Skeletal muscle tissue (tissue), 3 donors: ENCODE measurements at regions not wholly inside any gene's neighbourhood (a gene's known extent, or its start where the extent isn't known, plus 50 kb on each side); places are given as distances from the start of the nearest gene placed in this dataset.

Source experiments
- H3K27ac ChIP-seq: one replicate; pipeline ENCODE4 v1.7.0; 2013; ENCODE audit warnings: mild to moderate bottlenecking, low read depth, low read length, inconsistent platforms
- H3K27me3 ChIP-seq, 3 donors: one replicate each; pipeline ENCODE4 v1.7.0; 2013; ENCODE audit warnings: low read length in 3 of 3; ENCODE audit not compliant: control insufficient read depth in 3 of 3, insufficient read depth in 3 of 3
- H3K36me3 ChIP-seq, 3 donors: one replicate each; pipeline ENCODE4 v1.7.0; 2013; ENCODE audit warnings: low read length in 3 of 3; ENCODE audit not compliant: control insufficient read depth in 3 of 3, insufficient read depth in 3 of 3
- H3K4me1 ChIP-seq, 3 donors: one replicate each; pipeline ENCODE4 v1.7.0; 2013; ENCODE audit warnings: low read length in 3 of 3, mild to moderate bottlenecking in 3 of 3; ENCODE audit not compliant: control insufficient read depth in 3 of 3, insufficient read depth in 3 of 3
- H3K4me3 ChIP-seq, 3 donors: one replicate each; pipeline ENCODE4 v1.7.0; 2013; ENCODE audit warnings: low read length in 3 of 3
- H3K9ac ChIP-seq, 3 donors: one replicate each; pipeline ENCODE4 v1.7.0; 2013; ENCODE audit warnings: low read length in 3 of 3, mild to moderate bottlenecking in 3 of 3, moderate library complexity in 2 of 3, low read depth in 1 of 3
- H3K9me3 ChIP-seq, 3 donors: one replicate each; pipeline ENCODE4 v1.7.0; 2013; ENCODE audit warnings: low read length in 3 of 3; ENCODE audit not compliant: control insufficient read depth in 3 of 3
- donor health status: Osteomylitis.

- Histone ChIP-seq H3K9ac (no peak overlapping the region), H3K27me3 (no peaks in the 10 kb centered on the region), H3K4me3 (no peak overlapping the region), H3K27ac (no peak overlapping the region), H3K9me3 (no peaks in the 10 kb centered on the region), H3K36me3 (no peaks in the 10 kb centered on the region), H3K4me1 (no peaks in the 10 kb centered on the region)
Observed at GRCh38 chr4:188811121-188811520, 671.9 kb downstream of the TRIML1 start.

GRCh38 chr4:188812644-188813043 lies 673.4 kb downstream of the TRIML1 start:
- no peaks in the 10 kb centered on the region for H3K36me3 ChIP-seq
- H3K27me3 ChIP-seq, result no peaks in the 10 kb centered on the region
- no peak overlapping the region for H3K9ac ChIP-seq
- no peaks in the 10 kb centered on the region for H3K4me1 ChIP-seq
- H3K4me3 ChIP-seq, result no peak overlapping the region
- no peak overlapping the region for H3K27ac ChIP-seq
- H3K9me3 ChIP-seq, result no peaks in the 10 kb centered on the region

GRCh38 chr4:188818300-188818699 lies 679.1 kb downstream of the TRIML1 start:
- no peak overlapping the region for H3K4me3 ChIP-seq
- H3K9me3 ChIP-seq, result no peaks in the 10 kb centered on the region
- no peaks in the 10 kb centered on the region for H3K4me1 ChIP-seq
- no peaks in the 10 kb centered on the region for H3K27me3 ChIP-seq
- no peaks in the 10 kb centered on the region for H3K36me3 ChIP-seq
- no peak overlapping the region for H3K9ac ChIP-seq
- H3K27ac ChIP-seq, result no peak overlapping the region

GRCh38 chr4:188819233-188819632 lies 680.0 kb downstream of the TRIML1 start:
- Histone ChIP-seq H3K9ac (no peak overlapping the region), H3K27ac (no peak overlapping the region), H3K9me3 (peaks cover 0 to 5% (median 4%) of the 10 kb centered on the region in 3 donors), H3K4me1 (no peaks in the 10 kb centered on the region), H3K4me3 (no peak overlapping the region), H3K27me3 (no peaks in the 10 kb centered on the region), H3K36me3 (no peaks in the 10 kb centered on the region)

- H3K9ac ChIP-seq, result no peak overlapping the region
- H3K4me1 ChIP-seq, result no peaks in the 10 kb centered on the region
- no peak overlapping the region for H3K27ac ChIP-seq
- H3K36me3 ChIP-seq, result no peaks in the 10 kb centered on the region
- no peak overlapping the region for H3K4me3 ChIP-seq
- peaks cover 0 to 5% (median 4%) of the 10 kb centered on the region in 3 donors for H3K9me3 ChIP-seq
- no peaks in the 10 kb centered on the region for H3K27me3 ChIP-seq
Observed at GRCh38 chr4:188821500-188821899, 682.3 kb downstream of the TRIML1 start.

GRCh38 chr4:188822698-188823097 lies 683.5 kb downstream of the TRIML1 start:
- no peaks in the 10 kb centered on the region for H3K4me1 ChIP-seq
- H3K9ac ChIP-seq, result no peak overlapping the region
- no peak overlapping the region for H3K27ac ChIP-seq
- peaks cover 0 to 5% (median 4%) of the 10 kb centered on the region in 3 donors for H3K9me3 ChIP-seq
- no peaks in the 10 kb centered on the region for H3K27me3 ChIP-seq
- H3K36me3 ChIP-seq, result no peaks in the 10 kb centered on the region
- no peak overlapping the region for H3K4me3 ChIP-seq

GRCh38 chr4:188824553-188824952 lies 685.3 kb downstream of the TRIML1 start:
- no peaks in the 10 kb centered on the region for H3K4me1 ChIP-seq
- H3K36me3 ChIP-seq, result no peaks in the 10 kb centered on the region
- no peak overlapping the region for H3K4me3 ChIP-seq
- no peaks in the 10 kb centered on the region for H3K27me3 ChIP-seq
- no peak overlapping the region for H3K9ac ChIP-seq
- no peak overlapping the region for H3K27ac ChIP-seq
- H3K9me3 ChIP-seq, result peaks cover 0 to 5% (median 4%) of the 10 kb centered on the region in 3 donors

- Histone ChIP-seq H3K4me1 (no peaks in the 10 kb centered on the region), H3K36me3 (no peaks in the 10 kb centered on the region), H3K9me3 (peaks cover 0 to 5% (median 4%) of the 10 kb centered on the region in 3 donors), H3K9ac (no peak overlapping the region), H3K27ac (no peak overlapping the region), H3K4me3 (no peak overlapping the region), H3K27me3 (no peaks in the 10 kb centered on the region)
Observed at GRCh38 chr4:188826393-188826792, 687.2 kb downstream of the TRIML1 start.

GRCh38 chr4:188839704-188840103 lies 700.5 kb downstream of the TRIML1 start:
- H3K4me3 ChIP-seq, result no peak overlapping the region
- no peaks in the 10 kb centered on the region for H3K27me3 ChIP-seq
- no peak overlapping the region for H3K9ac ChIP-seq
- no peak overlapping the region for H3K27ac ChIP-seq
- no peaks in the 10 kb centered on the region for H3K4me1 ChIP-seq
- no peaks in the 10 kb centered on the region for H3K36me3 ChIP-seq
- H3K9me3 ChIP-seq, result no peaks in the 10 kb centered on the region

- no peak overlapping the region for H3K4me3 ChIP-seq
Observed at GRCh38 chr4:188841523-188841922, 702.3 kb downstream of the TRIML1 start.

GRCh38 chr4:188854436-188854835 lies 715.2 kb downstream of the TRIML1 start:
- H3K9me3 ChIP-seq, result no peaks in the 10 kb centered on the region
- H3K36me3 ChIP-seq, result no peaks in the 10 kb centered on the region
- H3K27ac ChIP-seq, result no peak overlapping the region
- no peaks in the 10 kb centered on the region for H3K4me1 ChIP-seq
- no peak overlapping the region for H3K4me3 ChIP-seq
- H3K9ac ChIP-seq, result no peak overlapping the region
- no peaks in the 10 kb centered on the region for H3K27me3 ChIP-seq

More at GRCh38 chr4:188841523-188841922, 702.3 kb downstream of the TRIML1 start:
- Histone ChIP-seq H3K9ac (no peak overlapping the region), H3K4me1 (no peaks in the 10 kb centered on the region), H3K27me3 (no peaks in the 10 kb centered on the region), H3K36me3 (no peaks in the 10 kb centered on the region), H3K27ac (no peak overlapping the region), H3K9me3 (no peaks in the 10 kb centered on the region)
